Tongue (tissue), 2 donors: ENCODE measurements at regions not wholly inside any gene's neighbourhood (a gene's known extent, or its start where the extent isn't known, plus 50 kb on each side); places are given as distances from the start of the nearest gene placed in this dataset. TPM values are rescaled to one million over a fixed set of nuclear protein-coding genes. Genes with fewer than 3 reads are reported as not detected.

ENCODE experiments used
- DNase-seq: peaks from one replicate; pipeline ENCODE4 v3.0.0-alpha.2; 2015
- small RNA-seq: library from RNA; depleted of rRNA; stranded (forward); fragments of <200 nt; gene quantifications from one replicate; pipeline ENCODE3, GENCODE V24; 2014; ENCODE audit warnings: low replicate concordance

DNA sequence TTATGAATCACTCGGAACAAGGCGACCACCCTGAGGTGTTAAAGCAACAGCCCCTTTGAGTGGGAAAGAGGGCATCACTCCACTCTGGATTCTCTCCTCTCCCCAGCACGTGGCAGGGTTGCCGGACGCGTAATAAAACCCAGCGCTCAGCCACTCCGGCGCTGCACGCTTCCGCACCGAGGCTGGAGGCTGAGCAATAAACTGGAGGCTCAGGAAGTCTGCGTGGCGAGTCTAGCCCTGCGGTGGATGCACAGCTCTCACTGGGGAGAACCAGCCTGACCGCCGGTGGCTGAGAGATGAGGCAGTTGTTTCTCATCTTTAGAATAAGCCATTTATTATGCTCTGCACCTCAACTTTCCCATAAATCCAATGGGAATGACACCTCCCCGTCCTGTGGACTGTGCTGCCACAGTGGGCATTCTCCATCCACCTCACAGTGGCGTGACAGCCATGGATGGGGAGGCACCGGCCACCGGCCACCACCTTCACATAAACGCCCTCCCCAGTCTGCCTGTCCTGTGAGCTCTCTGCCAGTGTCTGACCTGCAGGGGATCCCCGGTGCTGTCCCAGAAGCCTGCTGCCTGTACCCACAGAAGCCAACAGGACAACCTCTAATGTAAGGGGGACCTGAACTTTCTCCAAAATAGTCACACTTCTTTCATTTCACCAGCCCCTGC is 64.2 kb upstream of the GGTLC1 start:
- DNase-seq: no peak

DNA sequence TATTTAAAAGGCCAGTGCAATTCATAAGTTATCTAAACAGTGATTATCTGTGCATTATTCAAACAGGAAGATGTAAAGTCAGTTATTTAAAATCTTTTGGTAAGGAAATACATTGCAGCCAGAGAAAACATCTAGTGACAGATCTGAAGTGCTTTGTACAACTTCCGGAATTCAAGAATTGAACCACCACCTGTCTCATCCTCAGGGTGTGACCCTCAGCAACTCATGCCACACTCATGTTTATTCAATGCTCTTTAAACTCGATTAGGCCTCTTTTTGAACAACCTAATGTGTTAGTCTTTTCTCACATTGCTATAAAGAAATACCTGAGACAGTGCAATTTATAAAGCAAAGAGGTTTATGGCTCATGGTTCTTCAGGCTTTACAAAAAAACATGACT is 62.6 kb upstream of the GGTLC1 start:
- no peak for DNase-seq

GRCh38 chr20:24050119-24050518 is 61.5 kb upstream of the GGTLC1 start:
- no peak for DNase-seq

DNA sequence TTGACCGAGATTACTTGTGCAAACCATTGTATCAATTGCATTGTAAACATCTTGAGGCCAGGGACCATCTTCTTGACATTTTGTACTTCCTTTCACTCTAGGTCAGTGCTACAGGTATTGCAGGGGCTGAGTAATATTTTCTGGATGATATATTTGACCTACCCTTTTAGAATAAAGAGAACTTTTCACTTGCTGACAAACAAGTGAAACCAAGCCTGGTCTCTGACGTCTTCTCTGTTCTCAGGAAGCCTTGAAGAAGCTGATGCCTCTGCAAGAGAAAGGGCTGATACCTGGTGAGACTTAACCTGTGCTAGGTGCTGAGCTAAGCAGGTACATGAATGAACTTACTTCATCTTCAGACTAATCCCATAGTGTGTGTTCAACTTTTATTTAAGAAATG is 60.5 kb upstream of the GGTLC1 start:
- DNase-seq: no peak

GRCh38 chr20:24048024-24048611 is 59.5 kb upstream of the GGTLC1 start:
- peak; percentile 46 for DNase-seq

GRCh38 chr20:24046888-24047287 is 58.3 kb upstream of the GGTLC1 start:
- no peak for DNase-seq

GRCh38 chr20:24045621-24046318 is 57.2 kb upstream of the GGTLC1 start:
- DNase-seq: no peak

GRCh38 chr20:24043294-24043693 is 54.7 kb upstream of the GGTLC1 start:
- DNase-seq: no peak

DNA sequence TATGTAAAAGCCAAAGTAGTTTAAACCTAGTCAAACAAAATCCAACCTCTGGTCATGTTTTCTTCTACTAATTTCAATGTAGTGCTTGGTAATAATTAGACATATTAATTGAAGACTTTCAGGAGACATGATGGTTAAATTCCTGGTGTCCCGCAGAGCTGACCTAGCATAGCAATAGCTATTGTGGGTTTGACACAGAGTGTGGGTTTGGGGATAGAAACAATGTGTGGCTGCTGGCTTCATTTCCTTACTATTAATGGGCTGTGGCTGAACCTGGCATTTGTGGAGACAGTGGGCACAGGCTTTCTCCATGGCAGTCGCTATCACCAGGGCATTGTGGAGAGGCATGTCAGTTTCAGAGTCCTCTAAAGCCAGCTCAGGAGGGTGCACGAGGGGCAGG is 54.1 kb upstream of the GGTLC1 start:
- no peak for DNase-seq

DNA sequence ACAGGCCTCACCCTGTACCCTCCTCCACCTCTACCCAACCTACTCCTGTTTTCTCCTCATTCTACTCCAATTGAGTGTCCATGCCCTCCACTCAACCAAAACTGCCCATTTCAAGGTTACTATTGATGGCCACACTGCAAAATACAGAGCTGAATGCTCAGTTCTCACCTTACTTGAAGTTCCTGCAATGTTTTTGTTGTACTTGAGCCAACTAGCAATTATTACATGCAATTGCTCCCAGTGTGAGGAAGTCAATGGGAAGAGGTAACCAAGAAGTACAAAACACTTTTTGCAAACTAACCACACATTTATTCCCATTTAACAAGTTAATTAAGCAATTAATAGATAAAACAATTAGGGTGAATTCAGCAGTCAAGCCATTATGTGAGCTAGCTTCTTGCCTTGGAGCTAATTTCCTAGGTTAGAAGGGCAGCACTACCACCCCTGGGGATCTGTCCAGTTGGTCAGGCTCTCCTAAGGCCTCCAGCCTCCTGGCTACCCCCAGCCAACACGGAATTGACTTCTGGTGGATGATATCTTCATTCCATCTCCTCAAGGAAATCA is 52.4 kb upstream of the GGTLC1 start:
- DNase-seq: no peak

- DNase-seq: no peak
Measured at GRCh38 chr20:24039196-24039595, 50.6 kb upstream of the GGTLC1 start.

Small RNA genes lying in the stretch of these regions (small RNA-seq; reads per million reads assigned to genes)
- not detected for gene RNU1-23P
